Stimulated activated CD4-positive, alpha-beta T cell treated with anti-CD3 and anti-CD28 coated beads, Interleukin-4, amount 100 ng/mL, for 48 hours (primary cell): ENCODE measurements at regions not wholly inside any gene's neighbourhood (a gene's known extent, or its start where the extent isn't known, plus 50 kb on each side); places are given as distances from the start of the nearest gene placed in this dataset.

Source experiments
- DNase-seq, 2 donors: peaks; one replicate each; pipeline ENCODE4 v3.0.0-alpha.2; 2020; ENCODE audit warnings: low read depth in 2 of 2

DNA sequence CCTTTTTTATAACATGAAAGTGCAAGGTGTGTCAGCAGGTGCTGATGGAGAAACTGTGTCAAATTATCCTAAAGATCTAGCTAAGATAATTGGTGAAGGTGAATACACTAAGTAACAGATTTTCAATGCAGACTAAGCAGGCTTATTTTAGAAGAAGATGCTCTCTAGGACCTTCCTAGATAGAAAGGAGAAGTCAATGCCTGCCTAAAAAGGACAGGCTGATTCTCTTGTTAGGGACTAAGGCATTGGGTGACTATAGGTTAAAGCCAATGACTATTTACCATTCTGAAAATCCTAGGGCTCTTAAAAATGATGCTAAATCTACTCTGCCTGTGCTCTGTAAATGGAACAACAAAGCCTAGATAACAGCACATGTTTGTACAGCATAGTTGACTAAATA lies 1682.4 kb downstream of the MAT2B start:
- DNase-seq = no peak

GRCh38 chr5:165188556-165189175 lies 1683.2 kb downstream of the MAT2B start:
- no peak for DNase-seq

DNA sequence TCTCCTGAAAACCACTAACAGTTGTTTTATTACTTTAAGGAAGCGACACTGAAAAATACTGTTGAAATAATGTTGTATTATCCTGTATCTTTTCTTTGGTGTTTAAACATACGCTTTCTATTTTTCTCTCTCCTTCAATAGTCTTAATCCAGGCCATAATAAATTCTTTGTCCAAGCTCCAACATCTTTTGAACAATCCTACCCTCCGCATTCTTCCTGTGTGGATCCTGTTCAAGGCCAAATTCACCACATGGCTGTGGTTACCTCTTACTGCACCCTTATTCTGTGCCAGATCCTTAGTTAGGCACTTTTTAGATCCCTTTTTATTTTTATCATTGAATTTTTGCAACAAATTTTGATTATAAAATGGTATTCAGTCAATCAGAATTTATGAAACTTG lies 1691.5 kb downstream of the MAT2B start:
- no peak for DNase-seq

- no peak for DNase-seq
These were observed 1696.0 kb downstream of the MAT2B start for GRCh38 chr5:165201369-165201768.

DNA sequence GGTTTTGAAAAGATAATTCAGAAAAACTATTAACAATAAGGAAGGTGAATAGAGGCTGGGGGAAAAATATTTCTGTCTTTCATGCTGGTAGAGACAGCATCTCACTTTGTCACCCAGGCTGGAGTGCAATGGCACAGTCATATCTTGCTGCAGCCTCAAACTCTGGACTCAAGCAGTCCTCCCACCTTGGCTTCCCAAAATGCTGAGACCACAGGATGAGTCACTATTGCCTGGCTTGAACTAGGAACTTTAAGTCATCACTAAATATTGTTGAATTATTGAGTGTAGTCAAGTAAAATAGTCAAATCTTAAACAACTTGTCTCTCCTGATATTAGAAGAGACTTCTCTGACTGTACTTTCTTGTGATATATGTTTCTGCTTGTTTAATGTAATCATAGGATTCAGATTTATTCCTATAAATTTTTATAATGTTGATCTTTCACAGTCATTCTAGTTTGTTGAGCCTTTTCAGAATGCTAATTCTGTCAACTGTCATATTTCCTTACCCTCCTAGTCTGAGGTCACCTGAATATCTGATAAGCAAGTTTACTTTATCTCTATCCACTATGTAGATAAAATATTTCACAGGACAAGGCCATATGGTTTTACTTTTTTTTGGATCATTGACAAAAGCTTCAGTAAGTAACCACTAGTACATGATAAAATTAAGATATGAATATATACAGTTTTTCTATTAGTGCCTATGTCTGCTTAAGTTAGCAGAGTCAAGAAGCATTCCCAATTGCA lies 1696.5 kb downstream of the MAT2B start:
- DNase-seq = no peak

DNA sequence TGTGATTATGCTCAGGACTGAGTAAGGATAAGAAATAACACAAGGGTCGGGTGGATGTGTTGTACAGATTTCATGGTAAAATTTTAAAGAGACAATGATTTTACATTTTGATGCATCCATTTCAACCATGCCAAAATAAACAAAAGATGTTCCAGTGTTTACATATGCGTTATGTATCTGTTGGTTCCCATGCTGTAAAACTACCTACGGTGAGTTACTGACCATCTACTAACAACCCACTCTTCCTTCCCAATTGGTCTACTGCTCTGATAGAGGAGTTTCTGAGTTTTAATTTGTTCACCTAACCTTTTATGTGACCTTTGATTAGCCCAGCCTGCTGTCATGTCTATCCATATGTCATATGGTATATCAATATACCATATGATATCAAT lies 1697.1 kb downstream of the MAT2B start:
- no peak for DNase-seq

GRCh38 chr5:165209101-165209727 lies 1703.8 kb downstream of the MAT2B start:
- no peak for DNase-seq

DNA sequence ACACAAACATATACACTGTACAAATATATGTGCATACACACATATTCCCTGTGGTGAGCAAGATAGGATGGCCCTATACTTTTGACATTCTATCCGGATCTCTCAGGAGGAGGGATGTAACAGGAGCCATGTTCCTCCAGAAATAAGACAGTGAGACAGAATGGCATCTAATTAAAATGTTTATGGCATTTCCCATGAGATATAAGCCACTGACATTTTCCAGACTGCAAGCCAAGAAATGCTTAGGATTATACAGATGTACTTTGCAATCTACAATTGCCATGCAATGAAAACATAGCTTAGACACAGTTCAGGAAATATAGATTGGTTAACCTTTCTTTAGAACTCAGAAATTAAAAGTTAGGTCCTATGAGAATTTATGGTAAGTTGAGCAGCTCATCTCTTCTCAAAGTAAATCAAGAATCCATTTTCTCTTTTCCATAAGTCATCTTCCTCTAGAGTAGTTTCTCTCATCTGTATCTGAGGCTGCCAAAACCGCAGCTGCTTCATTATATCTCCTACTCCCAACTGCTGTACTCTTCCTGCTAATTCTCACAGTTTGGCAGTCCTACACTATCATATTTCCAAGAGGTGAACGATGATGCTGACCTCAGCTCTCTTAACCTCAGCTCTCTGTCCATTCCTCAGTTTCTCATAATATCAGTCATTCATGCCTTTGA lies 1719.1 kb downstream of the MAT2B start:
- DNase-seq = no peak

GRCh38 chr5:165227515-165227914 lies 1722.1 kb downstream of the MAT2B start:
- no peak for DNase-seq

DNA sequence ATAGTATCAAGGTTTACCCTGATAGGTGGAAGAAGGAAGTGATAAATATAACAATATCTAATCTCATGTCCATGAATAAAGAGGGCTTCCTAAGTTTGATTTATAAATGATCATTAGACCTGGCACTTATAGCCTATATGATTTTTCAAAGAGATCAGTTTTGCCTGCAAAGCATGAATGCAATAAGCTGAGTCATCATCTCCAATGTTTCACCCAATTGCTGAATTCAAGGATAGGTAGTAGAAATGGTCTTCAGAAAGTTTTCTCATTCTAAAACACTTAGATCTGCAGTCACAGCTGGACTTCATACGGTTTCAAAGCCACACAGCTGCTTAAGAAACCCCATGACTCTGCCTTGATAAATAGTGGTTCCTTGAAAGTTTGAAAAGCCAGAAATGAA lies 1722.8 kb downstream of the MAT2B start:
- DNase-seq = no peak

- no peak for DNase-seq
These were observed 1726.5 kb downstream of the MAT2B start for GRCh38 chr5:165231821-165232508.

GRCh38 chr5:165232509-165233028 lies 1727.2 kb downstream of the MAT2B start:
- no peak for DNase-seq

DNA sequence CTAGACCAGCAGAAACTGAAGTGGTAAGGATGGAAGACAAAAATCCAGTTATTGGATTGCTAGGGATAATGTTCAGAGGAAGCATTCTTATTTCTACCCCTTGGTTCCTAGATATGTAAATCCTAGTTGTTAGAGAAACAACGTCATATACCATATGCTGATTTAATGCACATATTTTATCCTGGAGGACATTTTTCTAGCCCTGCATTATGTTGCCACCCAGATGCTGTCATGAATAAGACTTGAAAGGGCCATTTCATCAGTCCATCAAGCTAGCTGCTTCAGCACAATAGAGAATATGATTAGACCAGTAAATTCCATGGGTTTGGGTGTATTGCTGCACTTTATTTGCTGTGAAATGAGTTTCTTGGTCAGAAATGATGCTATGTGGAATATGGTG lies 1736.4 kb downstream of the MAT2B start:
- DNase-seq = no peak

- no peak for DNase-seq
These were observed 1737.2 kb downstream of the MAT2B start for GRCh38 chr5:165242646-165243045.

- DNase-seq = no peak
These were observed 1739.0 kb downstream of the MAT2B start for GRCh38 chr5:165244407-165244806.

DNA sequence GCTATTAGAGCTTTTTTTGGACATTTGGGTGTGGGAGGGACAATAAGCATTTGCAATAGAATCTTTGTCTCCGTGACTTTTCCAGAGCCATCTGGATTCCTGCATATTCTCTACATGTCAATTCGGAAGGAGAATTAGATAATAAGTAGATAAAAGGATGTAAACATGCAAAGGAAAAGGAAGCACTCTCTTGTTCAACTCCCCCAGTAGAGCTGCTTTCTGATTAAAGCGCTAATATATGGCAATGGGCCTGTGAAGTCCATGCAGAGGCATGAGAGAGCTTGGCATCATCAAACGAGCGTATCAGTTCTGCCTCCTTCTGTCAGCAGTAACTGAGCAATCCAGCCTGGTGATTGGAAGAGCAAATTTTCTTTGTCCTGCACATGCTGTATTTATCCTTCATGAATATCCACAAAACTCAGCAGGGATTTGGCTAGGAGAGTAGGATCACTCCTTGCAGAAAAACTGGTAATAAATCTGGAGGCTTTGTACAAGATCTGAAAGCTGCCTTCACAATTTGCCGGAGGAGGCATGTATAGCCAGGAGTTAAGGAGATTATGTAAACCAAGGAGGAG lies 1752.9 kb downstream of the MAT2B start:
- no peak for DNase-seq

- no peak for DNase-seq
These were observed 1755.0 kb downstream of the MAT2B start for GRCh38 chr5:165260426-165260825.

GRCh38 chr5:165263536-165263935 lies 1758.1 kb downstream of the MAT2B start:
- no peak for DNase-seq

- no peak for DNase-seq
These were observed 1761.5 kb downstream of the MAT2B start for GRCh38 chr5:165266939-165267338.

GRCh38 chr5:165272436-165272835 lies 1767.0 kb downstream of the MAT2B start:
- DNase-seq = no peak

- no peak for DNase-seq
These were observed 1772.2 kb downstream of the MAT2B start for GRCh38 chr5:165277661-165278060.
